ENCODE measurements at regions not wholly inside any gene's neighbourhood (a gene's known extent, or its start where the extent isn't known, plus 50 kb on each side); places are given as distances from the start of the nearest gene placed in this dataset.

DNA sequence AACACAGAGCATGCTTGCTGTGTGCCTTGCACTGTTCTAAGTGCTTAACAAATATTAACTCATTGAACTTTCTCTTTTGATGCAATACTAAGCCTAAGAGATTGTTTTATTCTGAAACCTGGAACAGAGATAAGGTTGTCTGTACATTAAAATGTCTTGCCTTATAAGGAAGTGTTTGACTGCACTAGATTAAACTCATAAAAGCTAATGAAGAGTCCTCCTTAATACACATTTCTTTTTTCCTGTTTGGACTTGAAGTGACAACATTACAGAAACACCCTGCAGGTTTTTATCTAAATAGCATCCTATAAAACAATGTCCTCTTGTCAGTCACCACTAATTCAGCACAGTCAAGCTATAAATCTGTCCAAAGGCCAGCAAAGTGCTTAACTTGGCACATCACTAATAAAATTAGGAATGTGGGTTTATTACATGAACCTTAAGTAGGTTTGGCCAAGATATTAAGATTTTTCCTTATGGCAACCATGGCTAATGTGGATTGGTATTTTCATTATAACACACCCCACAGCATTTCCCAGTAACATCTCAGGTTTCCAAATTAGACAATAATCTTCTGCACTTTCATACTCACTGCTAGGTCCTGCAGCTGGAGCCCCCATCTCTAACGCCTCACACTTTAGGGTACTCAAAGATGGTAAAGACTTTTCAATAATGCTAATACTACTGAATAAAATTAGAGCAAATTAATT lies 389.7 kb downstream of the LMO4 start:
- DNase-seq, result no peak

DNA sequence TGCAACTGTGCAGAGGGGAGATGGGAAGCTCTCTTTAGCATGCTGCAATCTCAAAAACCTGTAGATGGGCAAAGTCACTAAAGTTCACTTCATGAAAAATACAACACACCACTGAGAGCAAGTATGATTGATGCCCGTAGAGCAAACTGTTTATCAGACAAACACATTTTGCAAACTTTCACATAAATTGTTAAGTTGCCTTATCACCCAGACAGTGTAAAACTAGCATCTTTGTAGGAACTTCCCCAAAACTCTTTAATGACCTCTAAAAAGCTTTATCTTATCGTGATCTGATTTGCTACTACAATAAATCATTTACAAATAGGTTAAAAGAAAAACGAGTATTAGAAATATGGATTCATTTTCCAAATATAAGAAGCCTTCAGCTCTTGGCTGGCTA lies 391.0 kb downstream of the LMO4 start:
- no peak for DNase-seq

DNA sequence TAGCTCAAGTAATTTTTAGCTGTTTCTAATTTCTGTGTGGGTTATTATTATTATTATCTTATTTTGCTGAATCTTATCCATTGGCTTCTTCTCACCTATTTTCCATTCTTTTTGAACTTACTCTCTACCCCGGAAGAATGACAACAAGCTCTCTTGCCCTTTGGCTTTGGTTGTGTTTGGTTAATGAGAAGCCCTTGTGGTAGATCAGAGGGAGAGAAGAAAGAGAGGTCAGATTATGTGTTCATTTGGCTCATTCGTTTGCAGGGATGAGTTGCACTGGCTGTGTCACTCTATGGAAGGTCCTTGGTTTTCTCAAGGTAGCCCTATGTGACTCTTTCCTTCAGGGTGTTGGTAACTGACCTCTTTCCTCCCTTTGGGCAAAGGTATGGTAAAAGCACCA lies 391.9 kb downstream of the LMO4 start:
- no peak for DNase-seq

DNA sequence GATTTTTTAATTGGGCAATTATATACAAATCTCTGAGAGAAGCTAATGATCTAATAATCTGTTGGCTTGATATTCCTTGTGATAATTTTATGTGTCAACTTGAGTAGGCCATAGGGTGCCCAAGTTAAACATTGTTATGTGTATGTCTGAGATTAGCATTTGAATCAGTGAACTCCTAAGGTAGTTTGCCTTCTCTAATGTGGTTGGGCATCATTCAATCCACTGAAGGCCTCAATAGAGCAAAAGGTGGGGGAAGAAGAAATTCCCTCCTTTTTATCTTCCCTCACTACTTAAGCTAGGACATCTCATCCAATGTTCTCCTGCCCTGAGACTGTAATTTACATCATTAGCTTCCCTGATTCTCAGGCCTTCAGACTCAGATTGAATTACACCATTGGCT lies 394.5 kb downstream of the LMO4 start:
- no peak for DNase-seq

DNA sequence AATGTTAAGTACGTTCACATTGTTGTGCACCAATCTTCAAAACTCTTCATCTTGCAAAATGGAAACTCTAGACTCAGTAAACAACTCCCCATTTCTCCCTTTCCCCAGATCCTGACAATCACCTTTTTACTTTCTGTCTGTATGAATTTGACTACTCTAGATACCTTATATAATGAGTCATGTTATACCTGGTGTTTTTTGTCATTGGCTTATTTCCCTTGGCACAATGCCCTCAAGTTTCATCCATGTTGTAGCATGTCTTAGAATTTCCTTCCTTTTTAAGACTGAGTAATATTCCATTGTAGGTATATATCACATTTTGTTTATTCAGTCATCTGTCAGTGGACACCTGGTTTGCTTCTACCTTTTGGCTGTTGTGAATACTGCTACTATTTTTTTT lies 399.5 kb downstream of the LMO4 start:
- DNase-seq, result no peak

DNA sequence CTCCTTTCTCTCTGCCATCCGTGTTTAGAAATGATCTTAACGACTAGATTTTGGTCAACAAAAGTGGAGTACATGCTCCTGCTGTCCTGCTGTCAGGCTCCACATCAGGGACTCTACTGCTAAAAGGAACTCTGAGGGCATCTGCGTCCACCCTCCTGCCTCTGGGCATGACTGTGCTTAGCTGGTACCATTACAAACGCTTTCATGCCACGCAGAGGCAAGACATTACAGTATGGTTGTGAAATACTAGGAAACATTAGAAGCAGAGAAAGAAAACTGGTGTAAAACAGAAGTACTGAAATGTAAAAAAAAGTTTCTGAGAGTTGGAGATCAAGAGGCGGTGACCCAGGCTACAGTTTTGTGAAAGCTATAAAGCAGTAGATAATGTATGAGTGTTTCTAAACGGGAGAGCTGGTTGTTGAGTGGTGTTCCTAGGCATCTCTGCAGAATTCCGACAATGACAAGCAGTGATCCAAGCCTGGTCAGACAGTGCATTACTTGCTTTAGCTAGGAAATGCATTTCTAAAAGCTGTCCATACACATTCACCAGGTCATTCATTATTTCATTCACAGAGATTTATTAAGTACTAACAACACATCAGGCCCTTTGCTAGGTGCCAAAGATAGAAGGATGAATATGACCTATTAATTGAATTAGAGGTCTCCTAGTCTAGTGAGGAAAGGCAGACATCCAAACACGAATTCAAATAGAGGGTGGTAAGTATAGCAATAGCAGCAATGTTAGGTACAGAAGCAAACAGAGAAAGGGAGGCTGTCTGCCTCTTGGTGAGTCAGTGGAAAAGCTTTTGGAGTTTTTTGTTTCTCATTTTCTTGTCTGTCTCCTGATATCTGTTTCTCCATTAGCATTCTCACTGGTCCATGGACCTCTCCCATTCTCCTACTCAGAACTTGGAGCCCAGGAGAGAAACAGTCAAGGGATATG lies 401.9 kb downstream of the LMO4 start:
- no peak for DNase-seq

DNA sequence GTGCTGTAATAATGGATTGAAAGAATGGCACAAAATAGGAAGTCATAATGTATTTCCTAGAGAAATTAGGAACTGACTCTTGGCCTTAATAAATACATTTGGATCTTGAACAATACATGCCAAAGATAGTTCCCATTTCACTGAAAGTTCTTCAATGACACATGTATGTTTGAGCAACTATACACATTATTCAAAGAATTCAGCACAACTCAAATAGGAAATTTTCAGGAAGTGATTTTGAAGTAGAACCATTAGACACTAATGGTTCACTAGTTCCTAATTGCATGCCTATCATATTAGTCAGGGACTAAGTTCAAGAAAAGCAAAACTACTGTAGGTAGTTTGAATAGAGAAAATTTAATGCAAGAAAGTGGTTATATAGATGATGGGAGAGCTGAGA lies 404.7 kb downstream of the LMO4 start:
- no peak for DNase-seq

DNA sequence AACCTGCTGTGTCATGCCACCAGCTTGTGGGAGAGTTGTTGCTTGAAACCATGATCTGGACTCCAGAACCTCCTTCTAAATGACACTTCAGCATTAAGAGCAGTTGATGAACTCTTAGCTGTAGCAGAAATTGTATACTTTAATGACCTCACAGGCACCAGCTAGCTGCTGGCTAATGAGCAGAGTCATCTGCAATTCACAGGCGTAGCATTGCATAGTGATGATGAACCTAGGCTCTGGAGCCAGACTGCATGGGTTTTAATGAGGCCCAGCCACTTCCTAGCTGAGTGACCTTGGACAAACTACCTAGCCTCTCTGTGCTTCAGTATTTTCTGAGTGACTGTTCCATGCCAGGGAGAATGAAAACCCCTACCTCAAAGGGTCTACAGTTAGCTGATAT lies 407.1 kb downstream of the LMO4 start:
- DNase-seq, result no peak

DNA sequence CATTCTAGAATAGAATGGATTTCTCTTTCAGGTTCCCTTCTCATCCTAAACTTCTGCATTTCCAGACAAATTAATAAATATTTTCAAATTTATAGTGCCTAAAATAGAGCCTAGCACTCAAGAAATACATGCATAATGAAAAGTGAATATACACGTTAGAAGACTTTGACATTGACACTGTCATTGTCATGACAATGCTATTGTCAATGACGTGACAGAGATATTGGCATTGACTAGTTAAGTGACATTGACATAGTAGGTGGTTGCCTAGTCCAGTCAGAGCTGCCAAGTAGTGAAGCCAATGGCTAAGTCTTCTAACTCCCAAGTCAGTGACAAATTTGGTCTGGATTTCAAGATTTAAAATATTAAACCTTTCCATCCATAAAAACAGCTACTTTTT lies 410.5 kb downstream of the LMO4 start:
- DNase-seq, result no peak

DNA sequence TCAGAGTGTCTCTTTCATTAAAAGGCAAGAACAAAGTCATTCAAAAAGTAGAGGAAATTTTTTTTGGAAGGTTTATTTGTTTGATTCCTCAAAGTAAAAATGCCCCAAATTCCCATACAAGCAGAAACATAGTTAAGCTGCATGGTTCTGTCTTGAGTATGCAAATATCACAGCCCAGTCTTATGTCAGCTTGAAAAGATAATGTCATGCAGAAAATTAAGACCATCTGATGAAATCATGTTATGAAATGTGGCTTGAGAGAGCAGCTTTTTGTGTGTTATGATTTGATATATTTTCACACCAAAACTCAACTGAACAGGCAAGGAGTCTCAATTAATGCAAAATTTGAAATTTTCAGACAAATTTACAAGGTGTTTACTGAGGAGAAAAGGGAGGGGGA lies 411.0 kb downstream of the LMO4 start:
- DNase-seq, result no peak

DNA sequence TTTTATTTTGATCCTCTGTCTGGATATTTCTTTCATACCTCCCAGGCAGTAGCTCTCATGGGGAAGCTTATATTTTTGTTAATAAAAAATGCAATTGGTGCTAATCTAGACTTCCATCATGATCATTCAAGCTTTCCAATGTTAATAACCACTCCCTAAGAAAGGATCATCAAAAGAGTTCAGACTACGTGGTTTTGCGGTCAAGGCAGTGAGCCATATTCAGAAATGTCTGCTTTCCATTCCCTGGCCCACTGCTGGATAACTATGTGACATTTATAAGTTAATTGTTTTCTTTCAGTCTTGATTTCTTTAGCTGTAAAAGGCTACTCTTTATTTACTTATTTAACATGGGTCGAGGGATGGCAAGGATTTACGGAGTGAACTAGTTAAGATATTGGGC lies 414.6 kb downstream of the LMO4 start:
- DNase-seq, result no peak

DNA sequence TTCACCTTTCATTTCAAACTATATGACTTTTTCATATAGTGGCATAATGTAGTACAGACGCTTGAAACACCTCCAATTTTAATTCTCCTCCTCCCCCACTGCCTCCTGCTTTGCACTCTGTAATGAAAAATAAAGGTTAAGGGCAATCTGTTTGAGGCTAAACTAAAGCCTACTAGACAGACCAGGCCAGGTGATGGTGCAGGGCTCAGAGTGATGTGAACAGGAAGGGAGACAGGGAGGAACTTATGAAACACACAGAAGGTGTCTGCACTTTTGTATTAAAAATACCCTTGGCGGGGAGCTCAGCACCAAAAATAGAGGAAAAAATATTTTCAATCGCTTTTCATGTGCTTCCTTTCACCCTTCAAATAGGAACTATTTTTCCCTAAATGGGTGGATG lies 415.4 kb downstream of the LMO4 start:
- DNase-seq, result no peak

DNA sequence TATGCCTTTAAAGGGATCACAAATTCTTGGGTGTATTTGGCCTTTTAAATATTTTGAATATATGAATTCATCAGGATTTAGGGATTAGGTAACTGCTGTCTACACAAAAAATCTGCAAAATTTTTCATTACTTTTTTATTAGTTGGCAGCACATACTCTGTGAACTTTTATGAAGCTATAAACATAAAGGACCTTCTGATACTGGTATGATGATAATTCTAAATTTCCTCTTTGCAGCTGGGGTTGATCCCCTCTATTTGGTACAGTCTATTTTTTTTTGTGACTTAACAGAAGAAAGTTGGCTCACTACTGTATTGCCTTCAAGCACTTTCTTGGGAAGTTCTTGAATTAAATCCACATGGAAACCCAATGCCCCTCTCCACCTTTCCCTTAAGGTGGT lies 416.1 kb downstream of the LMO4 start:
- DNase-seq, result no peak

DNA sequence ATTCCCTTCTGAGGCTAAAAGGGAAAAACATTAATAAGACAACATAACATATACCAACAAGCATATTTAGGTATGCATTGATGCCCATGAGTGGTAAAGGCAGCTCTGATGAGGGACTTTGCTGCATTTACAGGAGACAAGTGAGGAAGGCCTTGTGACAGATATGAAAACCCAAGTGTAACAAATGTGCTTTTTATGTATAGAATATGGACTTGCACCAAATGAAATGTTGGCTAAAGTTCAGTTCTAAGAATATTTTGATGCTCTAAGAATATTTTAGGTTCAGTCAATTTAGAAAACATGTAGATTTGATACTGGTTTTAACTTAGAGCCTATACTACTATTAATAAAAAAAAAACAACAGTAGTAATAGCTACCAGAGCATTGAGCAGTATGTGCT lies 424.7 kb downstream of the LMO4 start:
- DNase-seq, result no peak

DNA sequence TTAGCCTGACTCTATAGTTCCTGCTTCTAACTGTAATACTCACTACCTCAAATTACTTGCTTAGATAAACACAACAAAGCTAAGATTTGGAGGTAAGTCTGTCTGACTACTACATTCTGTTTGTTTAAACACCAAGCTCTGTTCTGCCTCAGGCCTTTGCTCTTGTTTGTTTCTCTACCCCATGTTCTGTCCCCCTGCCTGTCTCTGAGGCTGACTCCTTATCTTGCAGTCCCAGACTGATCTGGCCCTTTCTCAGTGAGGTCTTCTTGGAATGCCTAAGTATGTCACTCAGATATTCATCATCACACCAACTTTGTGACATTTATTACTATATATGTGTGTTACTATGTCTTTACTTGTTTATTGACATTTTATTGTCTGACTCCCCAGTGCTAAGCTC lies 425.5 kb downstream of the LMO4 start:
- DNase-seq, result no peak

DNA sequence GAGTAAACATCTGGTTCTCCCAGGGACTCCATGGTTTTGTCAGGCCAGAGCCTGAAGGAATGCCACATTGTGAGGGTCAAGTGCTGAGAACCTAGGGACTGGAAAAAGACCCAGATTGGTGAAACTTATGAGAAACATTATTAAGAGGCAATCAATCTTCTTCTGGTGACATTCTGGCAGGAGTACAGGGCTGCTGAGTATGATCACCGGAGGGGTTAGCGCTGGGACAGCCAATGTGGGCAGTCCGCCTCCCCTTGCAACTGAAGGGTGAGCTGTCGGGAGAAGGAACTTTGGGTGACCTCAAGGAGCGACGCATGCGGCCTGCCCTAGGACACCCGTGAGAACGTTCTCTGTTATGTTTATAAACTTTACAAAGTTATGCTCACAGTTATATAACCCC lies 429.0 kb downstream of the LMO4 start:
- no peak for DNase-seq

DNA sequence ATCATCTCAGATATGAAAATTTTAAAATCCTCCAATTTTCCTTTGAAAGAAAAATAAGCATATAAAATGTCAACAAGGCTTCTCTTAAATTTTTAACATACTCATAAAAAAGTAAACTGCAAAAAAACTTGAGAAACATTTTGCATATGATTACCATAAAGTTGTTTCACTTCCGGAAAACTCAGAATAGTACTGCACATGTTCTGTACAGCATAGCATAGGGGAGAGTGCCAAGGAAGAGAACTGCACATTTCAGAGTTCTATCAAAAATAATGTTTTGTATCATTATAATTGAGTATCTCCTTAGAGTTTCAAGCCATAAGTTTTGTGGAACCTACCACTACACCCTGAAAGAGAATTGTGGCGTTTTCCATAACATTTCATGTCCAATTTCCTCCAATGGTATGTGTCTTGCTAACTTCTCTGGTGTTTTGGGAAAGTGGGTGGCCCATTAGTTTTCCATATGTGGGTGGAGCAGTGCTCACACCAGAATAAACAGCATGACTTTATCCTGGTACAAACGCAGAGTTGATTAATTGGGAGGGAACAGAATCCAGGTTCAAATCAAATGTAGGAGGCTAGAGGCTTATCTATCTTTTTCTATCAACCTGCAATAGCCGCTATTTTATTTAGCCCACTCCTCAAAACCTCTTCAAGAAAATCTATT lies 430.9 kb downstream of the LMO4 start:
- DNase-seq, result no peak

DNA sequence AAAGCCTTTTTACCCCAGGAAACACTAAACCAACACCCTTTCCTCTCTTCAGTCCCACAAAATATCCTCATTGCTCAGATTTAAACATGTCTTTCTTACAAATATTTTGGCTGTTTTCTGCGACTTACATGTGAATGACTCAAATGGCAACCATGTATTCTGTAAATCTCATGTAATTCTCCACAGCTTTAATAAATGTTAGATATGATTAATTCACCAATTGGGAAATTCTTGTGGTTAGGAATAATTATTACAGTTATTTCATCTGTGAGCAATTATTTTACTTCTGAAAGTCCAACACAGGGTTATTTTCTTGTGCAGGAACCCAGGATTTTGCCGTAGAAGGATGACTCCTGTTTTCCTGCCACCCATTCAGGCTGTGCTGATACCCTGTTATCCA lies 431.5 kb downstream of the LMO4 start:
- DNase-seq, result no peak

DNA sequence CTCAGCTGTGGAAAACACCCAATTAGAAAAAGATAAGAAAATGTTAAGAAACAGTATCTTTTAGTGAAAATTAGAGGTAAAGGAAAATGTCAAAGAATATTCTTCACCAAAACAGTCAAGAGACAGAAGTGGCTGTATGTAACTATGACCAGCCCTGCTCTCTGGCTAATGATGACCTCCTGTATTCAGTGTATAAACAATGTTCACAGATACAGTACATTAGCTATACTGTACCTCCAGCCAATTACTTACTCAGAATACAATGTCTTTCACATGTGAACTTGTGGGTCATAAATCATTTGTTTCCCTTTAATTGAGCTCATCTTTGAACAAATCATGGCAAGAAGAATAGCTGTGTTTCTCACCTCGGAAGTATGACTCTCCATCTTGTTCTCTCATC lies 432.0 kb downstream of the LMO4 start:
- no peak for DNase-seq

DNA sequence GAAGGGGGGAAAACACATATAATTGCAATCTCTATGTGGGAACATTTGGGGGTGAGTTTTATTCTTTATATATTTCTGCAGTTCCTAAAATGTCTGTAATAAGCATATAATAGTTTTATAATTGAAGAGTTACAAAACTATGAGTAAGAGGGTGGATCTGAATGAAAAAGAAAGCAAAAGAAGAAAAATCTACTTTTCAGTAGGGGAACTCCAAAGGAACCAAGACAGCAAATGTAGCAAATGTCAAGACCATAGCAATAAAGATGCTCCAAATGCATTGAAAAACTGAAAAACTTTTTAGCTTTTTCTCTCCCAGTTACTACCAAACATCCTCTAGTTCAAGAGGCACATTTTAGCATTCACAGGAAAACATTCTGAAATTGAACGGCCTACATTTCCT lies 434.8 kb downstream of the LMO4 start:
- no peak for DNase-seq

DNA sequence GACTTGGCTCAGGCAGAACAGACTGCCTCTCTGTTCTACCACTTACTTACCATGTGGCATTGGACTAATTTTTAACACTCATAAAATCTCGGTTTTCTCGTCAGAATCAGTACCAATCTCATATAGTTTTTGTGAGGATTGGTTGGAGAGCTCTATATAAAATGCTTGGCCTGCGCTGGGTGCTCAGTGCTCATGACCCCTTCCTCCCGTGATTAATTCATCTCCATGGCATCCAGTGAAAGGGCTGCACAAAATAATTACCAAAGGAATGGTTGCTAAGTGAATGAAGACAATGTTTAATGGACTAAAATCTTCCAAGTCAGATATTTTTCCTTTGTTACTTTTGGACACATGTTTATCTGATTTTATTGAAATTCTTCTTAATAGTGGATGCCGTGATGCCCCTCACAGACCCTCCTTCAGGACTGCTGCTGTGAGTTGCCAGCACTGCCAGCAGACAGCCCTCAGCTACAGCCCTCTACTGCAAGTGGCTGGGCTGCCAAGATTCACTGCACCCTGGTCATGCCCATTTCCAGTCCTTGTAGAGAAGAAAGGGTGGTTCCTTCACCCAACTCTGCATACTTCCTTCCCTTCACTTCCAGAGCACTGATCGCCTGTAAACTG lies 436.5 kb downstream of the LMO4 start:
- no peak for DNase-seq

DNA sequence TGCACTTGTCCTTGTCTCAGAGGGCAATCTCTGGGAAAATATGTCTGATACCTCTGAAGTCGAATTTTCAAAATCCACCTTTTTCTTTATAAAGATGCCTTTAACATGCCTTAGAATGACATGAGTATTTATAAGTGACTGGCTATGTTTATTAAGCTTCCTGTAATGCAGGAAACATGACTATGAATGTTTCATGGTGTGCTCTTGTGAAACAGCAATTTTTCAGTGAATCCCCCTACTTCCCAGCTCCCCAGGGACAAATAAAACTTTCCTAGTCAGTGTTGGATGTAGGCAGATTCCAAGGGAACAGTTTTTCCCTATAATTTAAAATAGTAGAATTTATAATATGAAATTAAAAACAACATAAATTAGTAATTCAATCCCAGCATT lies 437.0 kb downstream of the LMO4 start:
- DNase-seq, result no peak
